Keratinocyte (primary cell): ENCODE measurements at regions not wholly inside any gene's neighbourhood (a gene's known extent, or its start where the extent isn't known, plus 50 kb on each side); places are given as distances from the start of the nearest gene placed in this dataset.

ENCODE experiments used
- EZH2 ChIP-seq: IDR thresholded peaks from one replicate; pipeline ENCODE4 v1.6.1; 2012; ENCODE audit warnings: inconsistent platforms, mild to moderate bottlenecking, low read length, moderate library complexity
- TF ChIP-seq, protein P1 (sequence below), 3 experiments: IDR thresholded peaks in 1 of 3; conservative IDR thresholded peaks in 1 of 3; optimal IDR thresholded peaks in 1 of 3; 2 replicates in 2 of 3; 3 replicates in 1 of 3; pipeline versions ENCODE3 to v1.5.1; 2011; ENCODE audit warnings: low read length in 3 of 3, mild to moderate bottlenecking in 3 of 3, moderate library complexity in 2 of 3, control low read depth in 1 of 3, inconsistent platforms in 1 of 3; ENCODE audit not compliant: insufficient read depth in 2 of 3; ENCODE audit errors: extremely low read depth in 1 of 3

- TF ChIP-seq, protein P1, sequence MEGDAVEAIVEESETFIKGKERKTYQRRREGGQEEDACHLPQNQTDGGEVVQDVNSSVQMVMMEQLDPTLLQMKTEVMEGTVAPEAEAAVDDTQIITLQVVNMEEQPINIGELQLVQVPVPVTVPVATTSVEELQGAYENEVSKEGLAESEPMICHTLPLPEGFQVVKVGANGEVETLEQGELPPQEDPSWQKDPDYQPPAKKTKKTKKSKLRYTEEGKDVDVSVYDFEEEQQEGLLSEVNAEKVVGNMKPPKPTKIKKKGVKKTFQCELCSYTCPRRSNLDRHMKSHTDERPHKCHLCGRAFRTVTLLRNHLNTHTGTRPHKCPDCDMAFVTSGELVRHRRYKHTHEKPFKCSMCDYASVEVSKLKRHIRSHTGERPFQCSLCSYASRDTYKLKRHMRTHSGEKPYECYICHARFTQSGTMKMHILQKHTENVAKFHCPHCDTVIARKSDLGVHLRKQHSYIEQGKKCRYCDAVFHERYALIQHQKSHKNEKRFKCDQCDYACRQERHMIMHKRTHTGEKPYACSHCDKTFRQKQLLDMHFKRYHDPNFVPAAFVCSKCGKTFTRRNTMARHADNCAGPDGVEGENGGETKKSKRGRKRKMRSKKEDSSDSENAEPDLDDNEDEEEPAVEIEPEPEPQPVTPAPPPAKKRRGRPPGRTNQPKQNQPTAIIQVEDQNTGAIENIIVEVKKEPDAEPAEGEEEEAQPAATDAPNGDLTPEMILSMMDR (optimal IDR thresholded peaks at IDR 0.05 in 1 of 3, IDR thresholded peaks at IDR 0.05 in 1 of 3, conservative IDR thresholded peaks at IDR 0.05 in 1 of 3; ENCODE audit: extremely low read depth in 1 of 3, insufficient read depth in 2 of 3, low read length in 3 of 3), result no peak
- no peak for TF ChIP-seq EZH2
These were observed 102.2 kb upstream of the ITGA1 start for GRCh38 chr5:52685566-52685965.
